ENCODE measurements at regions not wholly inside any gene's neighbourhood (a gene's known extent, or its start where the extent isn't known, plus 50 kb on each side); places are given as distances from the start of the nearest gene placed in this dataset.

DNA sequence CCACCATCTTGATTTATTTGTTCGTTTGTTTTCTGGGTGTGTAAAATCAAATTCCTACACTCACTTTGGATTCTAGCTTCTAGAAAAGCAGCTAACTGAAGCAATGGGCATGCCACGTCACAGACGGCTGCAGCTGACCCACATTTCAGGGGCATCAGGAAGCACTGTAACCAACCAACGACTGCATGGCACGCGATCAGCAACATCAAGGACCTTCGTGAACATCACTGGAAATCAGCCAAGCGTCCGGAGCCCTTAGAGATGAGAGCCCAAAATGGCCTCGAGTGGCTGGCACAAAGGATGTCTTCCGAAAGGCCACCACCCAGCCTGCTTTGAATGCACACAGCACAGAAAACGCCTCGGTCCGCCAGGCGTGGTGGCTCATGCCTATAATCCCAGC lies 191.1 kb downstream of the OLFM1 start:
- no peak overlapping the region for H3K4me3 ChIP-seq (ENCODE audit: low read depth, low read length)
- no peak for DNase-seq (ENCODE audit: low read depth)
- TF ChIP-seq, protein P1, sequence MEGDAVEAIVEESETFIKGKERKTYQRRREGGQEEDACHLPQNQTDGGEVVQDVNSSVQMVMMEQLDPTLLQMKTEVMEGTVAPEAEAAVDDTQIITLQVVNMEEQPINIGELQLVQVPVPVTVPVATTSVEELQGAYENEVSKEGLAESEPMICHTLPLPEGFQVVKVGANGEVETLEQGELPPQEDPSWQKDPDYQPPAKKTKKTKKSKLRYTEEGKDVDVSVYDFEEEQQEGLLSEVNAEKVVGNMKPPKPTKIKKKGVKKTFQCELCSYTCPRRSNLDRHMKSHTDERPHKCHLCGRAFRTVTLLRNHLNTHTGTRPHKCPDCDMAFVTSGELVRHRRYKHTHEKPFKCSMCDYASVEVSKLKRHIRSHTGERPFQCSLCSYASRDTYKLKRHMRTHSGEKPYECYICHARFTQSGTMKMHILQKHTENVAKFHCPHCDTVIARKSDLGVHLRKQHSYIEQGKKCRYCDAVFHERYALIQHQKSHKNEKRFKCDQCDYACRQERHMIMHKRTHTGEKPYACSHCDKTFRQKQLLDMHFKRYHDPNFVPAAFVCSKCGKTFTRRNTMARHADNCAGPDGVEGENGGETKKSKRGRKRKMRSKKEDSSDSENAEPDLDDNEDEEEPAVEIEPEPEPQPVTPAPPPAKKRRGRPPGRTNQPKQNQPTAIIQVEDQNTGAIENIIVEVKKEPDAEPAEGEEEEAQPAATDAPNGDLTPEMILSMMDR (IDR thresholded peaks at IDR 0.05; ENCODE audit: insufficient read depth, low read depth, low read length) = no peak

DNA sequence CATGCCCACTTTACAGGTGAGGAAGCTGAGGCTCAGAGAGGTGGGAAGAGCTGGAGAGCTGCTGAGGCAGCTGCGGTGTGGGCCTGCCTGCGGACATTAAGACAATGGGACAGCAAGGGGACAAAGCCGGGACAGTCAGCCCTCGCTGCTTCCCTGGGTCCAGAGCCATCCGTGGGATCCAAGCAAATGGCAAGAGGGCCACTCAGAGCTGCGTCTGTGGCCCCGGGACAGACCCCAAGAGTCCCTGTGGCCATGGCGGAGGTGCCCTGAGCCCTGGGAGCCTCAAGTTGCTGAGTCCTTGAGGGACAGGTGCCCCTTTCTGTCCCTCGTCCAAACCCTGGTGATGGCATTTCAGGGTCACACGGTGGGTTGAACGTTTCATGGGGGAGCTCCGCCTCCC lies 191.9 kb downstream of the OLFM1 start:
- TF ChIP-seq, protein P1 (IDR thresholded peaks at IDR 0.05; ENCODE audit: insufficient read depth, low read depth, low read length) = no peak
- no peak overlapping the region for H3K4me3 ChIP-seq (ENCODE audit: low read depth, low read length)
- DNase-seq (ENCODE audit: low read depth) = no peak

DNA sequence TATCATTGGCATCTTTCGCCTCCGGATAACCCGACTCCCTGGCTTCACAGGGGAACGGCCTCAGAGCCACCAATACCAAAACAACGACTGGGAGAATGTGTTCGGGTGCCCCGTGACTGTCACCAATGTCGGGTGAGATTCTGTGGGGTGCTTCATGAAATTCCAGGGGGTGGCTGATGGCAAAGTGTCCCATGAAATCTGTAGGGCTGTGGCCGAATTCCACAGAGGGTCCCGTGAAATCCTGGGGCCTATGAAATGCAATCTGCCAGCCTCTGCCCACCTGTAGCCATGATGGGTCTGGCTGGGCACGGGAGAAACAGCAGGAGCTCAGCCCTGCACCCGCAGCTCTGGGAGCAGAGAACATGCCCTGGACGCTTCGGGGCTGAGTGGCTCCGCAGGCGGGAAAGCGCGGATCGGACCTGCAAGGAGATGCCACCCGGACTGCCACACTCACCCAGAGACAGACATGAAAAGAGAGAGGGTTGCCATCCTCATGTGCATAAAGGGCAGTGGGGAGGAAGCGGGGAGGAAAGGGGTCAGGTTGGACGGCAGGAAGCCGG lies 192.4 kb downstream of the OLFM1 start:
- DNase-seq (ENCODE audit: low read depth) = no peak
- H3K4me3 ChIP-seq (ENCODE audit: low read depth, low read length) = no peak overlapping the region
- TF ChIP-seq, protein P1 (IDR thresholded peaks at IDR 0.05; ENCODE audit: insufficient read depth, low read depth, low read length) = no peak

DNA sequence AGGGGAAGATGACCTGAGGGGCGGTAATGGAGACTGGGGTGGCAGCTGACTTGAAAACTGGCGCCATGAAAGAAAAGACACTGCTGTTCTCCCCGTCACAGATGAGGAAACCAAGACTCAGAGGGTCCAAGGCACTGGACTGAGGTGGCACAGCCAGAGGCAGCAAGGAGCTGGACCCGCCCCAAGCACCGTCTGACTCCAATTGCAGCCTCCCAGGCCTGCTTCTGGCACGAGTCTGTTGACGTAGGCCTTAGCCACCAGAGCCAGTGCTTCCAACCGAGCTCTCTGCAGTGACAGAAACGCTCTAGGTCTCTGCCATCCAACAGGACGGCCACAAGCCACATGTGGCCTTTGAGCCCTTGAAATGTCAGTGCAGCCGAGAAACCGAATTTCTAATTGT lies 193.2 kb downstream of the OLFM1 start:
- no peak for DNase-seq (ENCODE audit: low read depth)
- no peak overlapping the region for H3K4me3 ChIP-seq (ENCODE audit: low read depth, low read length)
- TF ChIP-seq, protein P1 (IDR thresholded peaks at IDR 0.05; ENCODE audit: insufficient read depth, low read depth, low read length) = no peak

DNA sequence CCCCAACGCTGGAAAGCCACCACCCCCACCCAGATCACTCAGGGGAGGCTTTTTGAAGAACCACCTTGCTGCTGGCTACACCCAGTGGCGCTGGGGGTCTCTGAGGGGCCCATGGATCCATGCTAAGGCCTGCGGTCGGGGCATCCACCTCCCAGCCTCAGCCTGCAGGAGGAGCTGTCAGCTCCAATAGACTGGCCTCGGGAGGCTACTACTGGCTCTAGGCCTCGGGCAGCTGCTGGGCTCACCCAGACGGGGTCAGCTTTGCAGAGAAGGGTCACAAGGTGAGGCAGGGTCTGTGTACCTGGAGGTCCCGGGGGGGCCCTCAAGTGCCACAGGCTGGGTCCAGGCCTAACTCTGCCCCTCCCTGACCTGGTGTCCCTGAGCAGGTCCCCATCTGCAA lies 193.7 kb downstream of the OLFM1 start:
- TF ChIP-seq, protein P1 (IDR thresholded peaks at IDR 0.05; ENCODE audit: insufficient read depth, low read depth, low read length) = no peak
- no peak overlapping the region for H3K4me3 ChIP-seq (ENCODE audit: low read depth, low read length)
- DNase-seq (ENCODE audit: low read depth) = no peak

DNA sequence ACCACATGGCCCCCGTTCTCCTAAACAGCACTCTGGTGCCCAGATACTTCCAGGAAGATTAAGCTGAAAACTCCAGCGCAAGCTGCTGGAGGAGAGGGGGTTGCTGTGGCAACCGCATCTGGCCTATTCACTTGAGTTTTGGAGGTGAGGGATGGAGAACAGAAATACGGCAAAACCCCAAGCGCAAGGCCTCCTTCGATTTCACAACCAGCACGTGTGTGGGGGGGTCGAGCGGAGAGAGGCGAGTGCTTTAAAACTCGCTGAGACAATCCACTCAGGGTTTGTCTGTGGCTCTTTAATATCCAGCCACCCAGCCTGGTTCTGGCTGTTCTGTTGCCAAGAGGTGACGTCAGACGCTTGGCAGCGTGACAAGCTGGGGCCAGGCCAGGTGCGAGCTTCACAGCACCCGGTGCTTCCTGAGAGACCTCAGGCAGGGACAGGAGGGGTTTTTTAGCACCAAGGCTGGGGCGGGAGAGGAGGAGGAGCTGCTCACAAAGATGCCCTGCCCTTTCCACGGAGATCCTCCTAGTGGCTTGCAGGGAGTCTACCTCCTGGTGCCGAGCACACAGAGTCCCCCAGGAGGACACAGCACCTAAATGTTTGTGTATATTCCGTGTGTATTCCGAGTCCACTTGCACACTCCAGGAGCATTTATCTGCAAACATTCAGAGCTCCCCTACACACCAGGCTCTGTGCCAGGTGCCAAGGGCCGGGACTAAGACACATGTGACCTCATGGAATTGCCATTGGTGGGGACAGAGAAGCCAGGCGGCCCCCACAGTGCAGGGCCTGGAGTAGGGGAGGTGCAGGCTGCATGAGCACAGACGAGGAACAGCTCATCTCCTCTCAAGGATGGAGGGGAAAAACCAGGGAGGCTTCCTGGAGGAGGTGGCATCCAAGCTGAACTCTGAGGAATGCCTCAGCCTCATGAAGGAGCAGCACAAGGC lies 194.6 kb downstream of the OLFM1 start:
- DNase-seq (ENCODE audit: low read depth) = no peak
- TF ChIP-seq, protein P1 (IDR thresholded peaks at IDR 0.05; ENCODE audit: insufficient read depth, low read depth, low read length) = no peak
- no peak overlapping the region for H3K4me3 ChIP-seq (ENCODE audit: low read depth, low read length)
